DOHH2 (cell line): ENCODE measurements at regions not wholly inside any gene's neighbourhood (a gene's known extent, or its start where the extent isn't known, plus 50 kb on each side); places are given as distances from the start of the nearest gene placed in this dataset.

Experiments used
- H3F3A ChIP-seq: fragments of 200-600 bp; sonication (generic), shearing (Covaris generic); 2 replicates; pipeline ENCODE4 v1.6.0; 2016; ENCODE audit warnings: antibody characterized with exemption, mild to moderate bottlenecking; ENCODE audit not compliant: control insufficient read depth, insufficient read depth
- H3K27ac ChIP-seq: fragments of 200-600 bp; sonication (generic); 2 replicates; pipeline ENCODE4 v1.5.1; 2014; ENCODE audit warnings: low read depth, mild to moderate bottlenecking, low read length, moderate library complexity
- H3K27me3 ChIP-seq: fragments of 200-600 bp; sonication (generic); 2 replicates; pipeline ENCODE4 v1.6.1; 2014; ENCODE audit warnings: mild to moderate bottlenecking, low read length, mixed read lengths; ENCODE audit not compliant: control insufficient read depth
- H3K36me3 ChIP-seq: fragments of 200-600 bp; sonication (generic); 2 replicates; pipeline ENCODE4 v1.6.1; 2014; ENCODE audit warnings: mild to moderate bottlenecking, low read length, moderate library complexity, mixed read lengths; ENCODE audit not compliant: control insufficient read depth
- H3K4me1 ChIP-seq: fragments of 200-600 bp; sonication (generic); 2 replicates; pipeline ENCODE4 v1.6.1; 2014; ENCODE audit warnings: mild to moderate bottlenecking, low read length, mixed read lengths; ENCODE audit not compliant: control insufficient read depth
- H3K4me2 ChIP-seq: fragments of 200-600 bp; sonication (generic); 2 replicates; pipeline ENCODE4 v1.6.0; 2014; ENCODE audit warnings: mild to moderate bottlenecking, low read length, moderate library complexity
- H3K4me3 ChIP-seq: fragments of 200-600 bp; sonication (generic); 2 replicates; pipeline ENCODE4 v1.5.1; 2014; ENCODE audit warnings: mild to moderate bottlenecking, low read length, mixed read lengths
- H3K79me2 ChIP-seq: fragments of 200-600 bp; sonication (generic); 2 replicates; pipeline ENCODE4 v1.6.1; 2014; ENCODE audit warnings: mild to moderate bottlenecking, low read length, mixed read lengths; ENCODE audit not compliant: control insufficient read depth
- H3K9me2 ChIP-seq: fragments of 200-600 bp; sonication (generic); replicated peaks from 2 replicates; pipeline ENCODE4 v1.6.1; 2014; ENCODE audit warnings: mild to moderate bottlenecking, low read length, mixed read lengths; ENCODE audit not compliant: control insufficient read depth
- H3K9me3 ChIP-seq: fragments of 200-600 bp; sonication (generic); 2 replicates; pipeline ENCODE4 v1.6.1; 2014; ENCODE audit warnings: antibody characterized with exemption, low read length, mixed read lengths; ENCODE audit not compliant: control insufficient read depth, insufficient read depth
- H4K20me1 ChIP-seq: fragments of 200-600 bp; sonication (generic); 2 replicates; pipeline ENCODE4 v1.6.0; 2014; ENCODE audit warnings: low read depth, mild to moderate bottlenecking, antibody characterized with exemption, low read length, moderate library complexity; ENCODE audit not compliant: control insufficient read depth, insufficient read depth
- EZH2phosphoT487 ChIP-seq: fragments of 200-600 bp; sonication (generic); IDR thresholded peaks from 2 replicates; pipeline ENCODE4 v1.6.1; 2017; ENCODE audit warnings: borderline replicate concordance, mild to moderate bottlenecking, antibody characterized with exemption, low read length, moderate library complexity, mixed read lengths
- TF ChIP-seq, protein P1 (sequence below): fragments of 200-600 bp; sonication (generic); IDR thresholded peaks from one replicate; pipeline ENCODE4 v1.5.1; 2014; ENCODE audit warnings: antibody characterized with exemption, mild to moderate bottlenecking, low read depth, low read length; ENCODE audit not compliant: poor library complexity, severe bottlenecking

- Histone ChIP-seq H3K4me2 (no peak overlapping the region), H4K20me1 (no peaks in the 10 kb centered on the region), H3K79me2 (no peaks in the 10 kb centered on the region), H3F3A (no peaks in the 10 kb centered on the region), H3K27me3 (no peaks in the 10 kb centered on the region), H3K4me3 (no peak overlapping the region), H3K9me2 (no peaks in the 10 kb centered on the region), H3K36me3 (no peaks in the 10 kb centered on the region), H3K4me1 (no peaks in the 10 kb centered on the region), H3K9me3 (no peaks in the 10 kb centered on the region), H3K27ac (no peak overlapping the region)
- TF ChIP-seq, protein P1, sequence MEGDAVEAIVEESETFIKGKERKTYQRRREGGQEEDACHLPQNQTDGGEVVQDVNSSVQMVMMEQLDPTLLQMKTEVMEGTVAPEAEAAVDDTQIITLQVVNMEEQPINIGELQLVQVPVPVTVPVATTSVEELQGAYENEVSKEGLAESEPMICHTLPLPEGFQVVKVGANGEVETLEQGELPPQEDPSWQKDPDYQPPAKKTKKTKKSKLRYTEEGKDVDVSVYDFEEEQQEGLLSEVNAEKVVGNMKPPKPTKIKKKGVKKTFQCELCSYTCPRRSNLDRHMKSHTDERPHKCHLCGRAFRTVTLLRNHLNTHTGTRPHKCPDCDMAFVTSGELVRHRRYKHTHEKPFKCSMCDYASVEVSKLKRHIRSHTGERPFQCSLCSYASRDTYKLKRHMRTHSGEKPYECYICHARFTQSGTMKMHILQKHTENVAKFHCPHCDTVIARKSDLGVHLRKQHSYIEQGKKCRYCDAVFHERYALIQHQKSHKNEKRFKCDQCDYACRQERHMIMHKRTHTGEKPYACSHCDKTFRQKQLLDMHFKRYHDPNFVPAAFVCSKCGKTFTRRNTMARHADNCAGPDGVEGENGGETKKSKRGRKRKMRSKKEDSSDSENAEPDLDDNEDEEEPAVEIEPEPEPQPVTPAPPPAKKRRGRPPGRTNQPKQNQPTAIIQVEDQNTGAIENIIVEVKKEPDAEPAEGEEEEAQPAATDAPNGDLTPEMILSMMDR = no peak
- no peak for TF ChIP-seq EZH2phosphoT487
These were observed 199.2 kb downstream of the DLEU7 start for GRCh38 chr13:50644081-50644871.

DNA sequence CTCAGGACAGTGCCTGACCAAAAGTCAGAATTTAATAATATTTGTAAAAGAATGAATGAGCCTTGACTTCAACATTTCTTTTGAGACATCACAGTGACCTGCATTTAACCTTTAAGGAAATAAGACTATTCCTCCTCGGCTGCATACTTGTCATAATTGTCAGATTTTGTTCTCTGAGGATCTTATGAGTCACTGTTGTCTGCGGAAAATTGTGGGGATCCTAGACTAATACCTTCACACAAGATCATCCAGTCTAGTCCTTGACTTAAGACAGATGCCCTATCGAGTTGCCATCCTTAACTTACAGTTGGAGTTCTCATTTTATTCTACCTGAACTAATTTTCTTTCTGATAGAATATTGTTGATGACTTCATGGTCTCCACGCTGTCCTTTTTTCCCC lies 198.4 kb downstream of the DLEU7 start:
- Histone ChIP-seq H3K79me2 (no peaks in the 10 kb centered on the region), H3F3A (no peaks in the 10 kb centered on the region), H3K36me3 (no peaks in the 10 kb centered on the region), H3K9me3 (no peaks in the 10 kb centered on the region), H4K20me1 (no peaks in the 10 kb centered on the region), H3K4me2 (no peak overlapping the region), H3K4me1 (no peaks in the 10 kb centered on the region), H3K4me3 (no peak overlapping the region), H3K9me2 (no peaks in the 10 kb centered on the region), H3K27ac (no peak overlapping the region), H3K27me3 (no peaks in the 10 kb centered on the region)
- TF ChIP-seq, protein P1 = no peak
- TF ChIP-seq EZH2phosphoT487 = no peak

DNA sequence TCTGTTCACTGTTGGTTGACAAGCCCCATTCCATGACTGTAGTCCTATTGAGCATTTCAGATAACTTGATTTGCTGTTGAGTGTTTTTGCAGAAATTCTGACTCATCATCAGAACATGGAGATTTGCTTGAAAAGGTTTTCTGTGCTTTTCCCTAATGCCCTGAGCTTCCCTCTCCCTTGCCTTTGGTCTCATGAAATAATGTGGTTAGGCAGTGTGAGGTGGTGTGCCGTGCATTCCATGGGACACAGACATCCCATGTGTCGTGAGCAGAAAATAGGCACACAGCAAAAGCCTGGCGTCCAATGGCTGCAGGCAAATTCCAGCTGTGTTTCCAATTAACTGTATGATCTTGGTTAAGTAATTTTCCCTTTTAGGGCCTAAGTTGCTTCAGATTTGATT lies 197.4 kb downstream of the DLEU7 start:
- TF ChIP-seq, protein P1 = no peak
- TF ChIP-seq EZH2phosphoT487 = no peak
- H3K4me1 ChIP-seq = no peaks in the 10 kb centered on the region
- H3F3A ChIP-seq = no peaks in the 10 kb centered on the region
- H3K9me2 ChIP-seq = no peaks in the 10 kb centered on the region
- no peak overlapping the region for H3K27ac ChIP-seq
- no peaks in the 10 kb centered on the region for H3K36me3 ChIP-seq
- no peaks in the 10 kb centered on the region for H3K27me3 ChIP-seq
- H3K4me3 ChIP-seq = no peak overlapping the region
- no peaks in the 10 kb centered on the region for H3K79me2 ChIP-seq
- H4K20me1 ChIP-seq = no peaks in the 10 kb centered on the region
- no peaks in the 10 kb centered on the region for H3K9me3 ChIP-seq
- H3K4me2 ChIP-seq = no peak overlapping the region
